ENCODE measurements at regions not wholly inside any gene's neighbourhood (a gene's known extent, or its start where the extent isn't known, plus 50 kb on each side); places are given as distances from the start of the nearest gene placed in this dataset.

DNA sequence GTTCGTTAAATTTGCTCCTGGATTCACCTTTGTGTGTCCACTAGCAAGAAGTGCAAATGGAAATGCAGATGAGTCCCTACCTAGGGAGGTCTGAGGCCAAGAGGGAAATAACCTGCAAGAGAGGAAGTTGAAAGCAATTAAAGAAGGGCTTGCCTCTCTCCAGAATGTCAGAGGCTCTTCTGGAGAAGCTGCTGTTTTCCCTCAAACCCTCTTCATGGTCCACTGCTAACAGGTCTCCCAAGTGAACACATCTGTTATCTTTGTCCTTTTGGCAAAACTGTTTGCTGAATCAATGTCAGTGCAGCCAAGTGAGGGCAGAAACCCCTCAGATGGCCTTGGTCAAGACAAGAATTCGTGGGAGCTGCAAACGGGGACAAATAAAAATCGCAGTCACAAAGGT, 177.3 kb upstream of the PLXNA2 start:
- FAIRE-seq: no peak

GRCh38 chr1:208423526-208423925, 179.3 kb upstream of the PLXNA2 start:
- no peak for FAIRE-seq

- FAIRE-seq: no peak
Observed at GRCh38 chr1:208425096-208425495, 180.9 kb upstream of the PLXNA2 start.

GRCh38 chr1:208430220-208430619, 186.0 kb upstream of the PLXNA2 start:
- FAIRE-seq: no peak

DNA sequence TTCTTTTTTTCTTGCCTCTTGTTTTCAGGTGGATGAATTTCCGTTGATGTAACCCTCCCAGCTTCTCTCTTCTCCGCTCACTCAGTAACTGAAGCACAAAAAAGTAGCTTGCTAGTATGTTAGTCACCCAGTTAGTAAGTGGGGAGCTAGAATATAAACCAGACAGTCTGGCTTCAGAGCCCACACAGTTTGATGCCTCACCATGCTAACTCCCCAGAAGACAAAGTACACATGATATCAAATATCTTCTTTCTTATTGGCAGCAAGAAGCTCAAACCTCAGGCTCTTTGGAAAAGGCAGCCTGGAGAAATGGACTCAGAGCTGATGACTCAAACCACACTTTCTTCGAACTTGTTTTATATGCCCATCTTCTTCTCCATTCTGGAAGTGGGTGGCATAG, 187.5 kb upstream of the PLXNA2 start:
- no peak for FAIRE-seq

- FAIRE-seq: no peak
Observed at GRCh38 chr1:208432346-208432745, 188.2 kb upstream of the PLXNA2 start.

DNA sequence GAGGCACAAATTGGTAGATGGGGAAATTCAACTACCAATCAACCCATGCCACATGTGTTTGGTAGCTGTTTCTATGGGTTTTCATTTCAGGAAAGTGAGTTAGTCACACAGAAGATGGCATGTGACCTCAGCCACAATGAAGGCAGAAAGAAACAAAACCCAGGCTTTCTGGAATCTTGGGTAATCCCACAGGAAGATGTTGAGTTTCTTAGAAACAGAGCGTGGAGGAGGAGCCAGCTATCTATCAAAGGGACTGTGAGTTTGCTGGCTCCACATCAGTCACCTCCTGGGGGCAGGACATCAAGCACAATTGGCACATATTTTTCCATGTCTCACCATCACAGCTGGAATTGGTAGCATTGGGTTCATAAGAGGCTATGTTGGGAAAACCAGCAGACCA, 188.9 kb upstream of the PLXNA2 start:
- no peak for FAIRE-seq

DNA sequence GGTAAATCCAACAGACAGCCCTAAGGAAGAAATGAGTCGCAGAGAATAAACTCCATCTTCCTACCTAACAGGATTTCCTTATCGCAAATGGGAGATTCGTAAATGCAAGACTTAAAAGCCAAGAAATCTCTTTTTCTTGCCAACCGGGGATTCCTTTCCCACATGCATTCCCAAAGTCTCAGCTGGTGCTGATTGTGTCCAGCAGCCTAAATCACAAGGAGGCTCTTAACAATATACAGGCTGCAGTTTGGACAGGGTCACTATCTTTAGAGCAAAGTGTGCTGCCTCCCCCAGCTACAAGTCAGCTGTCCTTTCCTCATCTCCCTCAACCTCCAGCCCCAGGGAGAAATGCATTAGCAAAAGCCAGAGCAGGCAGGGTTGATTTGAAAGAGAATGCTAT, 189.8 kb upstream of the PLXNA2 start:
- FAIRE-seq: no peak

GRCh38 chr1:208437401-208437800, 193.2 kb upstream of the PLXNA2 start:
- no peak for FAIRE-seq

DNA sequence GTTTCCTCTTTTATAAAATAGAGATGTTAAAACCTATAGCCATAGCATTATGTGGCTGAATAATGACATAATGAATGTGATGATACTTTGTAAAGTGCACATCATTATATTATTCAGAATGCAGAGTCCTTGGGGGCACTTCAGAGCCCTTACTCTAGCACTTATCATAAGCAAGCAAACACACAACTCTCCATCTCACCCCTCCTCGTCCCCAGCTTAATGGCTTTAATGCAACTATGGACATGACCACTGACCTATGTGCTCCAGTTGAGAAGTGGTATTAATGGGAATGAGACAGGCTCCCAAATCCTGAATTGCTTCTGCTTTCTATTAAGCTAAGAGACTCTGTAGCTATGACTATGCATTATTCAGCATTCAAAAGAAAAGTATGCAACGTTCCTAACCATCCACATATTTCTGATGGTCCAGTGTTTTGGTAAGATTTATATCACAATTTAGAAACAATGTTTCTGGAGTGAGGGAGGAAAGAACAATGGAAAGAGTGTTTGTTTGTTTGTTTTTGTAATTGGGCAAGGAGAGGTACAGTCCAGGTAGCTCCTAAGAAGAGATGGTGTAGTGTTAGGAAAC, 194.0 kb upstream of the PLXNA2 start:
- no peak for FAIRE-seq

GRCh38 chr1:208445758-208446203, 201.6 kb upstream of the PLXNA2 start:
- FAIRE-seq: no peak

- no peak for FAIRE-seq
Observed at GRCh38 chr1:208446271-208446691, 202.1 kb upstream of the PLXNA2 start.

DNA sequence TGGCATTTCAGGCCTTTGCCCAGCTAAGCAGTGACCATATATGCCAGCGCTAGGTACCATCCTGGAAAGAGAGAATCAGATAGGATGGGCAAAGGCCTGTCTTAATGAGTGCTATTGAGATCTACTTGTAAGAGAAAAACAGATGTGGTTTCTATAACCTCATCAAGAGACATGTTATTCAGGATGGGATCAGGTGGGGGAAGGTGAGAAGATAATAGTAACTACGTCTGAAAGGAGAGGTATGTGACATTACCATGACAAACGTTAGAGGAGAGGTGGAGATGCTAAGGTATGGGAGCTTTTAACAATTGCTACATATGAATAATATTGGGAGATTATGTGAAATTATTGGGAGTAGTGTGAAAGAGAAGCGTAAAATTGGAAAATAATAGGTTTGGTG, 204.2 kb upstream of the PLXNA2 start:
- FAIRE-seq: no peak

DNA sequence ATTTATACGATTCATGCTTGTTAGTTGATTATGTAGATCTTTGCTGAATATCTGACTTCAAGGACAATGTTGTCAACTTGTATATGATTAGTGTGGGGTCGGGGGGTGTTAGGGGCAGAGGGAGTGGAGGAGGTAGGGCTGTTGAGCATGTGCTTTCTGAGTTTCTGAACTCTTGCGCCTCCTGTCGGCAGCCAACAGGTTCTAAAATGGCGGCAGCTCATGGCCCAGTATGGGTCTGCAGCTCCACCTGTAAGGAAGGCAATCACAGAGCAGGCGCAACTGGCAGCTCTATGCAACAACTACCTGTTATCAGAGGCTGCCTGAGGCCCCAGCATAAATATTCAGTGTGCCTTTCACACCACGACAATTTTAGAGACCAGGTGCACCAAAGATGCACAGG, 205.8 kb upstream of the PLXNA2 start:
- FAIRE-seq: no peak

GRCh38 chr1:208450958-208451357, 206.8 kb upstream of the PLXNA2 start:
- FAIRE-seq: no peak

DNA sequence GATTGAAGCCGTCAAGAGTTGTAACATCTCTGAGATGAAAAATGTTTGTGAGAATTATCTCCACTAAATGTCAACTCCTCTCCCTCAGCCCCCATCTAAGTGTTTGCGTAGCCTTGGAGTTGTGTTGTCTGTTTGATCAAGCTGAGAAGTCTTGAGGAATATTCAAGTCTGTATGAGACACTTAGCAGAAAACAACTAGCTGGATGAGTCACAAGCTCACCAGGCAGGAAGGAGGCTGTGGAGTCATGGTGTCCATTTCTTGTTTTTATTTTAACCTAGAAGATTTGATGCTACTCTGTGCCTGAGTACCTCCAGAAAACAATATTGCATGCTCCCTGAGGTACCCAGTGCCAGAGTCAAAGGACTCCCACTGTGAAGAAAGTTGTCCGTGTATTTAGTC, 211.6 kb upstream of the PLXNA2 start:
- no peak for FAIRE-seq

DNA sequence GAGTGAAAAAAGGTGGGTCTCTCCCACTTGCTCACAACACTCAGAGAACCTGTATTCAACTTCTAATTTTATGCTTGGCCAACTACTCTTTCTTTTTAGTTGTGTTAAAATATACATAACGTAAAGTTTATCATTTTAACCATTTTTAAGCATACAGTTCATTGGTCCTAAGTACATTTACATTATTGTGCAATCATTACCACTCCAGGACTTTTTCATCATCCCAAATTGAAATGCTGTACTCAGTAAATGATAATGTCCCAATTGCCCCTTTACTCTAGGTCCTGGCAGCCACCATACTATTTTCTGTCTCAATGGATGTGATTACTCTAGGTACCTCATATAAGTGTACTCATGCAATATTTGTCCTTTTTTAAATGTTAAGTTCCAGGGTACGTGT, 212.3 kb upstream of the PLXNA2 start:
- FAIRE-seq: no peak

DNA sequence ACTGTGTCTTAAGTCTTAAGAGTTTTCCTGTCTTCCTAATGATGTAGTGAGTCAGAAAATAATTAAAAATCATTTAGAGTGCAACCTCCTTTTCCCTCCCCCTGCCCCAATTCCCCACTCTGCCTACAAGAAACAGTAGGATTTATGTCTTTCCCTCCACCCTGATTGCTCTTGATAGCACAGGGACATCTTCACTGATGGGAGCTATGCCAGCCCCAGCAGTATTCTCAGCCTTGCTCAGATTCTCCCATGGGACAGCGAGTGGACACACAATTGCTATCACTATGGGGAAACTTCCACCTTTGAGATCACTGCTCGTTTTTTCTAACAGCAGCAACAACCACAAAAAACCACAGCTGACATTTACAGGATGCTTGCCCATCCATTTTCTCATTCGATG, 216.6 kb upstream of the PLXNA2 start:
- no peak for FAIRE-seq

DNA sequence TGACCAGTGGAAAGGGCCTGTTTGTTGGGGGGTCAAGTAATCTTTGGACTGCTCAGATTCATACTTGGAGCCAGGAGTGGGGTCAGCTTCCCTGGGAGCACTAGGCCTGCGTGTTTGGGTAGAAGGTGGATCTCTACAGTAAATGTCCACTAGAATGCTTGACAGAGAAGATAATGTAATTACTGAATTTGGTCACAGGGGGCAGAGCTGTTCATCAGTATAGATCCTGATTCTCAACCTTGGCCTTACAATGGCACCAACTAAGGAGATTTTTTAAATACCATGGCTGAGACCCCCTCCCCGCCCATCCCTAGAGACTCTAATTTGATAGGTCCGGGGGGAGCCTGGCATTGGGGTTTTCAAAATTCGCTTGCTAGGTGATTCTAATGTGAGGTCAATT, 217.5 kb upstream of the PLXNA2 start:
- FAIRE-seq: no peak

- FAIRE-seq: no peak
Observed at GRCh38 chr1:208462761-208463160, 218.6 kb upstream of the PLXNA2 start.

GRCh38 chr1:208465266-208465665, 221.1 kb upstream of the PLXNA2 start:
- no peak for FAIRE-seq

- FAIRE-seq: no peak
Observed at GRCh38 chr1:208465786-208466590, 221.8 kb upstream of the PLXNA2 start.

- FAIRE-seq: no peak
Observed at GRCh38 chr1:208467151-208467780, 223.1 kb upstream of the PLXNA2 start.

DNA sequence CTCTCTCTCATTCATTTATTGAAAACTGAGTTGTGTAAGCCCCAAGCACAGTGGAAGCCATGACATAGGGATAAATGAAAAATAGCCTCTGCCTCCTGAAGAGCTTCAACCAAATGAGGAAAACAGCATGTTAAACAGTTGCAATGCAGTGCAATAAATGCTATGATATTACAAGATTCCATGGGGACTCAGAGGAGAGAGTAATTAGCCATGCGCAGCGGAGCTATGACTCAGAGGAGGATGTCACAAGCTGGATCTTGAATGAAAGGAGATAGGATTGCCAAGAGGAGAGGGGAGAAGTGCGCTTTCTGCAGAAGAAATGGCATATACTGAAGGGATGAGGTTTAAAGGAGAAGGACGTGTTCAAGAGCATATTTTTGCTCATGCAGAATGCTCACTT, 231.3 kb upstream of the PLXNA2 start:
- FAIRE-seq: no peak
